ENCODE measurements at regions not wholly inside any gene's neighbourhood (a gene's known extent, or its start where the extent isn't known, plus 50 kb on each side); places are given as distances from the start of the nearest gene placed in this dataset.
"Not testable (repeated sequence)": the region's sequence is repeated elsewhere in the genome, so short reads cannot be mapped to it uniquely, and the experiment has no call there.

- peaks cover 25% of the 10 kb centered on the region for H3K27me3 ChIP-seq (ENCODE audit: control insufficient read depth, insufficient read depth, low read length)
- no peak overlapping the region for H3K4me3 ChIP-seq (ENCODE audit: low read depth, low read length)
- H3K9me3 ChIP-seq (ENCODE audit: control insufficient read depth, insufficient read depth, low read length) = no peaks in the 10 kb centered on the region
- peaks cover 8% of the 10 kb centered on the region for H3K4me1 ChIP-seq (ENCODE audit: control insufficient read depth, insufficient read depth, low read length)
- H3K27ac ChIP-seq (ENCODE audit: low read depth, low read length) = no peak overlapping the region
- no peak overlapping the region for H3K9ac ChIP-seq (ENCODE audit: low read depth, low read length)
- H3K36me3 ChIP-seq (ENCODE audit: control insufficient read depth, insufficient read depth, low read length) = no peaks in the 10 kb centered on the region
Observed at GRCh38 chr2:217360781-217361482, 501.1 kb upstream of the TNP1 start.

- Histone ChIP-seq H3K9me3 (ENCODE audit: control insufficient read depth, insufficient read depth, low read length) (no peaks in the 10 kb centered on the region), H3K4me1 (ENCODE audit: control insufficient read depth, insufficient read depth, low read length) (peaks cover 7% of the 10 kb centered on the region), H3K36me3 (ENCODE audit: control insufficient read depth, insufficient read depth, low read length) (no peaks in the 10 kb centered on the region), H3K27me3 (ENCODE audit: control insufficient read depth, insufficient read depth, low read length) (peaks cover 19% of the 10 kb centered on the region), H3K27ac (ENCODE audit: low read depth, low read length) (no peak overlapping the region), H3K9ac (ENCODE audit: low read depth, low read length) (no peak overlapping the region), H3K4me3 (ENCODE audit: low read depth, low read length) (no peak overlapping the region)
Observed at GRCh38 chr2:217360111-217360510, 500.2 kb upstream of the TNP1 start.

GRCh38 chr2:217357886-217358620 is 498.2 kb upstream of the TNP1 start:
- Histone ChIP-seq H3K27ac (ENCODE audit: low read depth, low read length) (no peak overlapping the region), H3K9ac (ENCODE audit: low read depth, low read length) (no peak overlapping the region), H3K4me3 (ENCODE audit: low read depth, low read length) (no peak overlapping the region)

GRCh38 chr2:217356781-217357180 is 496.9 kb upstream of the TNP1 start:
- no peaks in the 10 kb centered on the region for H3K27me3 ChIP-seq (ENCODE audit: control insufficient read depth, insufficient read depth, low read length)
- H3K36me3 ChIP-seq (ENCODE audit: control insufficient read depth, insufficient read depth, low read length) = no peaks in the 10 kb centered on the region
- H3K9me3 ChIP-seq (ENCODE audit: control insufficient read depth, insufficient read depth, low read length) = no peaks in the 10 kb centered on the region
- H3K4me1 ChIP-seq (ENCODE audit: control insufficient read depth, insufficient read depth, low read length) = peaks cover 7% of the 10 kb centered on the region
- H3K27ac ChIP-seq (ENCODE audit: low read depth, low read length) = no peak overlapping the region
- H3K4me3 ChIP-seq (ENCODE audit: low read depth, low read length) = no peak overlapping the region
- no peak overlapping the region for H3K9ac ChIP-seq (ENCODE audit: low read depth, low read length)

More at GRCh38 chr2:217357886-217358620, 498.2 kb upstream of the TNP1 start:
- Histone ChIP-seq H3K9me3 (ENCODE audit: control insufficient read depth, insufficient read depth, low read length) (no peaks in the 10 kb centered on the region), H3K36me3 (ENCODE audit: control insufficient read depth, insufficient read depth, low read length) (no peaks in the 10 kb centered on the region), H3K4me1 (ENCODE audit: control insufficient read depth, insufficient read depth, low read length) (peaks cover 7% of the 10 kb centered on the region), H3K27me3 (ENCODE audit: control insufficient read depth, insufficient read depth, low read length) (no peaks in the 10 kb centered on the region)

- Histone ChIP-seq H3K27ac (ENCODE audit: low read depth, low read length) (no peak overlapping the region), H3K4me3 (ENCODE audit: low read depth, low read length) (no peak overlapping the region), H3K27me3 (ENCODE audit: control insufficient read depth, insufficient read depth, low read length) (no peaks in the 10 kb centered on the region), H3K9ac (ENCODE audit: low read depth, low read length) (no peak overlapping the region), H3K9me3 (ENCODE audit: control insufficient read depth, insufficient read depth, low read length) (no peaks in the 10 kb centered on the region), H3K4me1 (ENCODE audit: control insufficient read depth, insufficient read depth, low read length) (peaks cover 7% of the 10 kb centered on the region), H3K36me3 (ENCODE audit: control insufficient read depth, insufficient read depth, low read length) (no peaks in the 10 kb centered on the region)
Observed at GRCh38 chr2:217356142-217356541, 496.3 kb upstream of the TNP1 start.

- Histone ChIP-seq H3K9me3 (ENCODE audit: control insufficient read depth, insufficient read depth, low read length) (no peaks in the 10 kb centered on the region), H3K27me3 (ENCODE audit: control insufficient read depth, insufficient read depth, low read length) (no peaks in the 10 kb centered on the region), H3K9ac (ENCODE audit: low read depth, low read length) (no peak overlapping the region), H3K36me3 (ENCODE audit: control insufficient read depth, insufficient read depth, low read length) (no peaks in the 10 kb centered on the region), H3K27ac (ENCODE audit: low read depth, low read length) (no peak overlapping the region), H3K4me1 (ENCODE audit: control insufficient read depth, insufficient read depth, low read length) (peaks cover 7% of the 10 kb centered on the region), H3K4me3 (ENCODE audit: low read depth, low read length) (no peak overlapping the region)
Observed at GRCh38 chr2:217353591-217353990, 493.7 kb upstream of the TNP1 start.

GRCh38 chr2:217351378-217351777 is 491.5 kb upstream of the TNP1 start:
- Histone ChIP-seq H3K9me3 (ENCODE audit: control insufficient read depth, insufficient read depth, low read length) (no peaks in the 10 kb centered on the region), H3K27ac (ENCODE audit: low read depth, low read length) (no peak overlapping the region), H3K36me3 (ENCODE audit: control insufficient read depth, insufficient read depth, low read length) (no peaks in the 10 kb centered on the region), H3K9ac (ENCODE audit: low read depth, low read length) (no peak overlapping the region), H3K4me3 (ENCODE audit: low read depth, low read length) (no peak overlapping the region), H3K4me1 (ENCODE audit: control insufficient read depth, insufficient read depth, low read length) (no peaks in the 10 kb centered on the region), H3K27me3 (ENCODE audit: control insufficient read depth, insufficient read depth, low read length) (no peaks in the 10 kb centered on the region)

GRCh38 chr2:217349251-217349650 is 489.4 kb upstream of the TNP1 start:
- H3K9me3 ChIP-seq (ENCODE audit: control insufficient read depth, insufficient read depth, low read length) = no peaks in the 10 kb centered on the region
- no peaks in the 10 kb centered on the region for H3K4me1 ChIP-seq (ENCODE audit: control insufficient read depth, insufficient read depth, low read length)
- H3K4me3 ChIP-seq (ENCODE audit: low read depth, low read length) = no peak overlapping the region
- no peaks in the 10 kb centered on the region for H3K27me3 ChIP-seq (ENCODE audit: control insufficient read depth, insufficient read depth, low read length)
- H3K27ac ChIP-seq (ENCODE audit: low read depth, low read length) = no peak overlapping the region
- no peak overlapping the region for H3K9ac ChIP-seq (ENCODE audit: low read depth, low read length)
- no peaks in the 10 kb centered on the region for H3K36me3 ChIP-seq (ENCODE audit: control insufficient read depth, insufficient read depth, low read length)

GRCh38 chr2:217347630-217348029 is 487.8 kb upstream of the TNP1 start:
- not testable (repeated sequence) for H3K4me1 ChIP-seq (ENCODE audit: control insufficient read depth, insufficient read depth, low read length); H3K4me3 ChIP-seq (ENCODE audit: low read depth, low read length); H3K9ac ChIP-seq (ENCODE audit: low read depth, low read length); H3K9me3 ChIP-seq (ENCODE audit: control insufficient read depth, insufficient read depth, low read length); H3K27ac ChIP-seq (ENCODE audit: low read depth, low read length); H3K36me3 ChIP-seq (ENCODE audit: control insufficient read depth, insufficient read depth, low read length); H3K27me3 ChIP-seq (ENCODE audit: control insufficient read depth, insufficient read depth, low read length)

GRCh38 chr2:217346043-217346442 is 486.2 kb upstream of the TNP1 start:
- not testable (repeated sequence) for H3K27ac ChIP-seq (ENCODE audit: low read depth, low read length); H3K4me1 ChIP-seq (ENCODE audit: control insufficient read depth, insufficient read depth, low read length); H3K4me3 ChIP-seq (ENCODE audit: low read depth, low read length); H3K27me3 ChIP-seq (ENCODE audit: control insufficient read depth, insufficient read depth, low read length); H3K36me3 ChIP-seq (ENCODE audit: control insufficient read depth, insufficient read depth, low read length); H3K9me3 ChIP-seq (ENCODE audit: control insufficient read depth, insufficient read depth, low read length); H3K9ac ChIP-seq (ENCODE audit: low read depth, low read length)

GRCh38 chr2:217340899-217341298 is 481.0 kb upstream of the TNP1 start:
- Histone ChIP-seq H3K27me3 (ENCODE audit: control insufficient read depth, insufficient read depth, low read length) (no peaks in the 10 kb centered on the region), H3K9ac (ENCODE audit: low read depth, low read length) (no peak overlapping the region), H3K36me3 (ENCODE audit: control insufficient read depth, insufficient read depth, low read length) (no peaks in the 10 kb centered on the region), H3K4me1 (ENCODE audit: control insufficient read depth, insufficient read depth, low read length) (peaks cover 5% of the 10 kb centered on the region; the same call in 1 of the 2 replicates), H3K9me3 (ENCODE audit: control insufficient read depth, insufficient read depth, low read length) (no peaks in the 10 kb centered on the region), H3K27ac (ENCODE audit: low read depth, low read length) (no peak overlapping the region), H3K4me3 (ENCODE audit: low read depth, low read length) (no peak overlapping the region)
